ENCODE measurements at regions not wholly inside any gene's neighbourhood (a gene's known extent, or its start where the extent isn't known, plus 50 kb on each side); places are given as distances from the start of the nearest gene placed in this dataset.
"Not testable (repeated sequence)": the region's sequence is repeated elsewhere in the genome, so short reads cannot be mapped to it uniquely, and the experiment has no call there.

- TF ChIP-seq, protein P1, sequence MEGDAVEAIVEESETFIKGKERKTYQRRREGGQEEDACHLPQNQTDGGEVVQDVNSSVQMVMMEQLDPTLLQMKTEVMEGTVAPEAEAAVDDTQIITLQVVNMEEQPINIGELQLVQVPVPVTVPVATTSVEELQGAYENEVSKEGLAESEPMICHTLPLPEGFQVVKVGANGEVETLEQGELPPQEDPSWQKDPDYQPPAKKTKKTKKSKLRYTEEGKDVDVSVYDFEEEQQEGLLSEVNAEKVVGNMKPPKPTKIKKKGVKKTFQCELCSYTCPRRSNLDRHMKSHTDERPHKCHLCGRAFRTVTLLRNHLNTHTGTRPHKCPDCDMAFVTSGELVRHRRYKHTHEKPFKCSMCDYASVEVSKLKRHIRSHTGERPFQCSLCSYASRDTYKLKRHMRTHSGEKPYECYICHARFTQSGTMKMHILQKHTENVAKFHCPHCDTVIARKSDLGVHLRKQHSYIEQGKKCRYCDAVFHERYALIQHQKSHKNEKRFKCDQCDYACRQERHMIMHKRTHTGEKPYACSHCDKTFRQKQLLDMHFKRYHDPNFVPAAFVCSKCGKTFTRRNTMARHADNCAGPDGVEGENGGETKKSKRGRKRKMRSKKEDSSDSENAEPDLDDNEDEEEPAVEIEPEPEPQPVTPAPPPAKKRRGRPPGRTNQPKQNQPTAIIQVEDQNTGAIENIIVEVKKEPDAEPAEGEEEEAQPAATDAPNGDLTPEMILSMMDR (IDR thresholded peaks at IDR 0.05), result peak in 5 of 6 experiments; percentile 22 to 44 (median 36)
- TF ChIP-seq POLR2A (IDR thresholded peaks at IDR 0.05), result not testable (repeated sequence)
Observed at GRCh38 chr4:118539412-118540077, 145.6 kb upstream of the METTL14 start.
